GM18858 (cell line): ENCODE measurements at regions not wholly inside any gene's neighbourhood (a gene's known extent, or its start where the extent isn't known, plus 50 kb on each side); places are given as distances from the start of the nearest gene placed in this dataset.
"Not testable (repeated sequence)": the region's sequence is repeated elsewhere in the genome, so short reads cannot be mapped to it uniquely, and the experiment has no call there.

Experiments used
- ATAC-seq: cut with Tn5 transposase; IDR thresholded peaks from one replicate; pipeline ENCODE4 v1.9.1; 2021; ENCODE audit not compliant: unreplicated experiment

DNA sequence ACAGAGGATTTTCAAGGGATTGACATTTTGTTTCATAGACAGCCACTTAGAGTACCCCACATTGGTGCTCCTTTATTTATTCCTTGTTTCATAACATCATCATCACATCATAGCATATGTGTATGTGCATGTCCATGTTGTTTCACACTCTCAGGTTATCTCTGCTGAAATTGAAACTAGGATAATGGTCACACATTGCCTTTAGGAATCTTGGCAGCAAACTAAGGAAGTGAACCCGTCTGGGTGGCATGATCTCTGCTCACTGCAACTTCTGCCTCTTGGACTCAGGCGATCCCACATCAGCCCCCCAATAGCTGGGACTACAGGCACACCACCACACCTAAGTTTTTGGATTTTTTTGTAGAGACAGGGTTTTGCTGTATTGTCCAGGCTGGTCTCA, 234.2 kb upstream of the ANKRD50 start:
- ATAC-seq: no peak

DNA sequence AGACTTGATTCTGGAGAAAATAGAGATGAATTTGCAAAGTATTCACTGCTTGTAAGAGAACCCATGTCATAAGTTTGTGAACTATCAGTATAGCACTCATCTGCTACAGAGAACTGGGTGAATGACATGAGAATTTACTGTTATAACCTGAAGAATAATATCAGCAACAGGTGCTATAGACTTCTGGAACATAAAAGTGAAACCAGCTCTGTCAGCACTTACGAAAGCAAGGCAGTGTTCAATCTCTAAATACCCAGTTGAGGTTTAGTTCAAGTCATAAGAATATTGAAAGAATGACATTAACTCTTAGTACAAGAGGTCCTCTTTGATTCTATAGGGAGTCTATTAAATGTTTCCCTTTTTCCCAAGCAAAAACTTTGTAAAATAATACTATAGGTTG, 232.9 kb upstream of the ANKRD50 start:
- peak; percentile 56 for ATAC-seq

DNA sequence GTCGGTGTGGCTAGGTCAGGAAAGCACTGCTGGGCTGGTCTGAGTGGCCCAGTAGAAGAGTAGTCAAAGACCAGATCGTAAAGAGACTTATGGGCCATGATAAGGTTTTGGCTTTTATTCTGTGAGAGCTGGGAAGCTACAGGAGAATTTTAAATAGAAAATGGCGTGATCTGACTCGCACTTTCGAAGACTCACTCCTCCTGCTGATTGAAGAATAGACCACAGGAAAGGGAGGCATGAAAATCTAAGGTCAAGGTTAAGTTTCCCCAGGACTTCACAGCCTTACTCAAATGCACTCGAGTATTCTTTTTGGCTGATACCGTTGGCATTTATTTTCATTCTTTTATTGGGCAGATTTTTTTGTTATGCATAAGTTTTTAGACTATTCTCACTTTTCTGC, 231.4 kb upstream of the ANKRD50 start:
- no peak for ATAC-seq

DNA sequence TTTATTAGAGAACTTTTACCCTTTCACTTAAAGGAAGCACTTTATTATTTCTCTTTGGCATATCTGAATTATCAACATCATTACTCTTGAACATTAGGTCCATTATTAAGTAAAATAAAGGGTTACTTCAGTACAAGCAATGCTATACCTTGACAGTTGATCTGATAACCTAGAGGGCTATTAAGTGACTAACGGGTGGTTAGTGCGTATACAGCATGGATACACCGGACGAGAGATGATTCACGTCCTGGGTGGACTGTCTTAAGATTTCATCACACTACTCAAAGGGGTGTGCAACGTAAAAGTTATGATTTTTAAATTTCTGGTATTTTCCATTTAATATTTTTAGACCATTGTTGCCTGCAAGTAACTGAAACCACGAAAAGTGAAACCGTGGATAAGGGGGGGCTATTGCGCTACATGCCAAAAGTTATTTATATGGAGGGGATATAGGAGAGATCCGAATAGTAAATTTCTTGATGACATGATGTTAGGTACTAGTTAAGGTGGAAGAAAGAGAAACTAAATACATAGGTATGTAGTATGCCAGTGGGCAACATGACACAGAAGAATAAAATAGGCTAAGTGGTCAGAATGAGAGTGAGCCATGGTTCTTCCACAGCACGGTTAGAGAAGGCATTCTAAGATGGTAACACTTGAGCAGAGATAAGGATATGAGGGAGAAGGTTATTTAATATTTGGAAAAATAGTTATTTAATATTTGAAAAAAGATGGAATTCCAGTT, 230.8 kb upstream of the ANKRD50 start:
- ATAC-seq: no peak

DNA sequence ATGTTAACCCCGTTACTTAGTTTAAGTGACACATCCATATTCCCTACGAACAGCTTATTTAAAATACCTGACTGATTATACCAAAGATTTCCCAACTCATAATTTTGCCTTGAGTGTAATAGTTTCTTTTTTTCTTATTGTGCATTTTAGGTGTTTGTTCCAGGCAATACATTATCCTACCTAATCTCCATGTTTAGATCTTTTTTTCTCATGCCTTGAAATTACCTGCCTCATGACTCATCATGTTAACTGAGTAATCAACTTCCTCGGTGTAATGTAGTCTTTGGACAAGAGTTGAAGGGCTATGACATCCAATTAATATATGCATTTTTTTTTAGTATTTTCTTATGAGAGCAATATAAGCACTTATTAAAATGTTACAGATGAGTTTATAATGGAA, 228.7 kb upstream of the ANKRD50 start:
- ATAC-seq: no peak

DNA sequence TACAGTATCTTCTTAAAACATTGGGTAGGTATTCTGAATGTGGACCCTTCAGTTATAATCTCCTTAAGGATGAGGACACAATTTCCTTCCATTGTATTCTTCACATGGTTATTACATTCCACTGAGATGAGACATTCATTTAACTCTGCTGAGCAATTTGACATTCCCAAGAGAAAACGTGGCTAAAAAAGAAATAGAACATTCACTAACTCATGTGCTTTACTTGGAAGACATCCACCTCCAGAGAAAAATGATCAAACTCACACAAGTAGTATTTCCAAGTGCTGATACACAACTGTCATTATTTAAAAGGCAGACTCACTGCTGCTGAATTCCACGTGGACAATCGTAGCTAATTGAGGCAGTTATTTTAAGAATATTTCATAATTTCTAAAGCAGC, 227.9 kb upstream of the ANKRD50 start:
- ATAC-seq: no peak

DNA sequence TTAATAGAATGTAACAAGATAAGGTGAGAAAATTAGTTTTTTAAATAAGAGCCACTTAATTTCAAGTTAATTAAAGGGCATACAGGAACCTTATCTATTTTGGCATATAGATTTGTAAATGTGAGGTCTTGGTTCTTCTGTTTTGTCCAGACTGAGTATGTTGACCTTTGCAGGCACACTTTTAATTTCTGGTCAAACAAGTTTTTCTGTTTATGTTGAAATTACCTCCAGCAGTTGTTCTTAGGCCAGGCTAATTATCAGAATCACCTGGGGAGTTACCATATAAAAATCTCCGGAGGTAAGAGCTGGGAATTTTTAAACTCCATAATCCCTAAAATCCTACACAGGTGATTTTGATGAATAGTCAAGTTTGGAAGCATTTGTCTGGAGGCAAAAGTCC, 227.4 kb upstream of the ANKRD50 start:
- no peak for ATAC-seq

DNA sequence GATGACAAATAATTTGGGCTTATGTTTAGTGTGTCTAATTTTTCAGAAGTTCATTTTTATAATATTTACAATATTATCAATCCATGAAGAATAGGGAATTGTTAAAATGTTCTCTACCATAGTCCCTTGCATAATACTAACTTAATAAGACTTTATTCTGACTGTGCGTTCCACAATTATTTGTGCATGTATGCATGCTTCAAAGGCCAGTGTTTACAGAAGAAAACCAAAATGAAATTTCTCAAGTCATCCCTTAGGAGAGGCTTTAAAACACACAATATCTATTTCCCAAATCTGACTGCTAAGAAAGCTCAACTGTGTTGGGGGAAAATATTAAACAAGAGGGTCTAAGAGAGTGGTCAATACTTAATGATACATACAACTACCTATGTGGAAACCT, 226.3 kb upstream of the ANKRD50 start:
- ATAC-seq: no peak

DNA sequence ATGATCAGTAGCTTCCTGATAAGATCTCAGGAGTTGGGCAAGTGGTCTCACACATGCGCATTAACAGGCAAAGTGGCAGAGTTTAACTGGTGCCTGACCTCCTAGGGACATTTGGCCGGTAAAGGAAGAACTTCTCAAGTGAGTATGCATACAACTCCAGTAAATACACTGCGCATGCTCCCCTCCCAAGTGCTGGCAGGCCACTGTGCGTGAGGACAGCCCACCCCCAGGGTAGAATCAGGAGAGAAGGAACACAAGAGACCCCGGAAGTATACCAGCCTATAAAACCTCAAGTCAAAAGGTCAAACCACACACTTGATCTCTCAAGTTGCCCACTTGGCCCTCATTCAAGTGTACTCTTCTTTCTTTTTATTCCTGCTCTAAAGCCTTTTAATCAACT, 225.5 kb upstream of the ANKRD50 start:
- no peak for ATAC-seq

DNA sequence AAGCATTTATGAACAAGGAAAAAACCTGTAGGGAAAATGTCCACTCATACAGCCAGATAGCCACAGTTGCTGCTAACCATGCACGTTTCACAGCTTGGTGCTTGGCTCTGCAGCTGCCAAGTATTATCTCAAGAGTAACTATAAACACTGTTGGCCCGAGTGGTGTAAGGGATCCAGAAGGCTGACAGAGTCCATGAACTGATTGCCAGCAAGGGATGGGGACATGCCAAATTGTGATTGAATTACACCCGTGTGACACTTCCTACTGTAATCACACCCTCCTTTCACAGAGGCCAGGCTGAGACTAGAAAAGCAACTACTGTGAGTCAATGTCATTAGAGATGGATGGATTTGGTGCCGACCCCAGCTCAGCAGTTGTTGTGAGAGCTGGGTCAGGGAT, 223.9 kb upstream of the ANKRD50 start:
- no peak for ATAC-seq

DNA sequence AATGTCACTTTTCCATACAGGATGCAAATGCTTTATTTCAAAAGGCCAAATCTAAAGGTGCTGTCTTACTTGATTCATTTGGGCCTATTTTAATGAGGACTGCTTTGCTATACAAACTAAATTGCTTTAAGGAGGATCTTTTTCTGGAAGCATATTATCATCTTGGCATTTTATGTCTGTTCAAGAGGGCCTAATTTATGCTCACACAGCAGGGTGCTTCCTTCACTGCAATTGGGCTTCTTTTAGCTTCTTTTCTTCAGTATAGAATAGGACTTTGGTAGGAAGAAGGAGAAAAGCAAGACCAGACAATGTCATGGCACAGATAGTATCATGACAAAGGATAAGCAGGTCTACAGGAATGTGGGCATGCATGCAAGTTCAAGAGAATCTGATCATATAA, 222.4 kb upstream of the ANKRD50 start:
- no peak for ATAC-seq

DNA sequence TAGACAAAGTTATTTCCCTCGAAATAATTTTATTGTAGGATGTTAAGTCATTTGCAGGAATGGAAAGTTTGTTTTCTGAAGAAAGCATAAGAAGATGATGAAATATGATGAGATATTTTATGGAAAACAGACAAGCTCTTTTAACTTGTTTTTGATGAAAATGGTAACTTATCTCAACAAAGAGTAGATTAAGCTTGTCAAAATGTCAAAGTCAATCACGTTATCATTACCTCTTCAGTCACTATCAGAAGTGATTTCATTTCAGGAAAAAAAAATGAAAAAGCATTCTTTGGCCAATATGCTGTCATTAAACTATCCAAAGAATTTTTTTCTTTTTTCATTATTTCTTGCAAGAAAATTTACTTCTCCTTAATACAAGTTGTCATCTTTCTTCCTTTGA, 221.0 kb upstream of the ANKRD50 start:
- no peak for ATAC-seq

DNA sequence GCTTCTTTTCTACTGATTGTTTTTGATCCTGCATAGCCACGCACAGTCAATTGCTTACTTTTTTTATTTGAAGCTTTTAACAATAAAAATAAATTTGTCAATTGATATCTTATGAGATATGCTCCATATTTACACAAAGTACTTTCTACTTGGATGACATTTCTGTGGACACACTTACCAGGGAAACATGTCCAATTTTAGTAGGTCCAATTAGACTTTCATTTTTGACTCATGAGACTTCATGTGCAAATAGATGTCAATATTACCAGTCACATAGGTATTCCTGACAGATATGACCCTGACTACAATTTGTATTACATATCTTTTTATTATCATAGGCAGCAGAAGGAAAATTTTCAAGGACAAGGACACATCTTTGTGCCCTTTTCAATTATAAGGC, 219.9 kb upstream of the ANKRD50 start:
- ATAC-seq: no peak

DNA sequence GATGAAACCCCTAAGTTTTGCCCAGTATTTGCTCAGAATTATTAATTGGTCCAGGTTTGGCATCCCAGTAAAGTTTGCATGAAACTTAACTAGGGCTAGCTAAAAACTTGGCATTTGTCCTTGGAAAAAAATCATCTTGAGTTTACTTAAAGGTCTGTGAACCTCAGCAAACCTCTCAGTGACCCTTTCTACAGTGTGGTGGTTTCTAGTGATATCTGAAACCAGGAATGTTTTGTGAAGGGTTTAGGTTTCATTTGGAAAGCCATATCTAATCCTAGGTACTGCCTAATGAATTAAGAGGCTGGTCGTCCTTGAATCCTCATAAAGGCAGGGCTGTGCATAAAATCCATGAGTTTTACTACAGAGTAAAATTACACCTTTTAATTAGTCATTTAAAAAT, 218.5 kb upstream of the ANKRD50 start:
- ATAC-seq: no peak

DNA sequence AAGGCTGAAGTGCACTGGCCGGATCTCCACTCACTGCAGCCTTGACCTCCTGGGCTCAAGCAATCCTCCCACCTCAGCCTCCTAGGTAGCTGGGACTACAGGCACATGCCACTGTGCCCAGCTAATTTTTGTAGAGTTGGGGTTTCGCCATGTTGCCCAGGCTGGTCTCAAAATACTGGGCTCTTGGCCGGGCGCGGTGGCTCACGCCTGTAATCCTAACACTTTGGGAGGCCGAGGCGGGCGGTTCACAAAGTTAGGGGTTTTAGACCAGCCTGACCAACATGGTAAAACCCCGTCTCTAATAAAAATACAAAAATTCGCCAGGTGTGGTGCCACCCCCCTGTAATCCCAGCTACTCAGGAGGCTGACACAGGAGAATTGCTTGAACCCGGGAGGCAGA, 210.2 kb upstream of the ANKRD50 start:
- ATAC-seq: not testable (repeated sequence)

DNA sequence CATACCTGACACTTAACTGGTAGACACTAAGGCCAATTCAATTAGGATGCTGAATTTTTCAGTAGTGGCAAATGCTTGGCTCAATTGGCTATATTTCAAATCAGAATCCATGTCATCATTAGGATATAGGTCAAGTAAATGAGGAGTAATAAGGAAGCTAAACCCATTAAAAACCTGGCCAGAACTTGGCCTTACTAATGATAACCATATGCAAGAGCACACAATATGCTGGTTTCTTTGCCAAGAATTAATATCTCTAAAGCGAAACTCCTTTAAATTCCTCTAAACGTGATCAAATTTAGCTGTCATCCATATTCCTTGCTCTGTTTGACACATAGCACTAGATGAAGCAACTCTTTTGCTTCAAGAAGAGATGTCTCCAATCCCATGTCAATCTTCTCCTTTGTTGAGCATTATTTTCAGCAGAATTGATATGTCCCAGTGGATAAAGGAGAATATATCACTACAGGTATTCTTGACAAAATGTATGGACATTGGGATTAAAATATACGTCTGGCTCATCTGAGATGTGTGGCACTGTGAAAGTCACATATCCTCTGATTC, 206.1 kb upstream of the ANKRD50 start:
- no peak for ATAC-seq

DNA sequence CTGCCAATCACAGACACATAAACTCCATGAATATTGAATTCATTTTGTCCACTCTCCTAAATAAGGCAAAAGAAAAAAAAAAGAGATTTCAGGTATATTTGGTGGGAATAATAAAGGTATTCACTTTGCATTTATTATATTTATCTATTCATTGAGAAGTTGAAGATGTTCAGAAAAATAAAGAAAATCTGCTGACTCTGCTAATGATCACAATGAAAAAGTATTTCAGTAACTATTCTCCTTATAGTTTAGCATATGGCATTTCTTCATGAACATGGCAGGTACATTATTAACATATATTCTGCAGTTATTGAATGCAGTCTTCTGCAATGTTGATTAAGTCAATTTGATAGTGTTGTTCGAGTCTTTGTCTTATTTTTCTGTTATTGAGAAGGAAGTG, 202.5 kb upstream of the ANKRD50 start:
- no peak for ATAC-seq

DNA sequence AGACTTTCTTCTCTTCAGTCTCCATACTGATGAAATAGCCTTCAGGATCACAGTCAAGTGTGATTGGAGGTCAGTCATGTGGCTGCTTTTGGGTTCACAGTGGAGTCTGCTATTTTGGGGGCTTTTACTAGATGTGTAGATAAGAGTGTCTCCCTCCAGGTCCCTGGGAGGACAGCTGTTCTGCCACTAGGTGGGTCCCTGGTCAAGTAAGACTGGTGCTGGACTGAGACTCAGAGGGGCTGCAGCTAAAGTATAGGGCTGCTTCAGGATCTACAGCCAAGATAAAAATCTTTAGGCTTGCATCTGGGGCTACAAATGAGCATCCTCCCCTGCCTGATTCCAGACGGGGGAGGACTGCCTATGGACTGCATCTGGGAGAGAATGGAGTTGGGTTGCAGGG, 200.7 kb upstream of the ANKRD50 start:
- ATAC-seq: no peak

DNA sequence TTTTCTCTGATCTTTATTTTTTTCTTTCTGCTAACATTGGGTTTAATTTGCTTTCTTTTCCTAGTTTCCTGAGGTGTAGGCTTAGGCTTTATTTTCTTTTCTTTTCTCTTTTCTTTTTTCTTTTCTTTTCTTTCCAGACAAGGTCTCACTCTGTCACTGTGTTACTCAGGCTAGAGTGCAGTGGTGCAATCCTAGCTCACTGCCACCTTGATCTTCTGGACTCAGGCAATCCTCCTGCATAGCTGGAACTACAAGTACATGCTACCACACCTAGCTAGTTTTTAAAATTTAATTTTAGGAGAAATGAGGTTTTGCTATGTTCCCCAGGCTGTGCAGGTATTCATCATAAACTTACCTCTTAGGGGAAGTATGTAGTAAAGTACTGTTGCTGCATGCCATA, 197.8 kb upstream of the ANKRD50 start:
- ATAC-seq: no peak

DNA sequence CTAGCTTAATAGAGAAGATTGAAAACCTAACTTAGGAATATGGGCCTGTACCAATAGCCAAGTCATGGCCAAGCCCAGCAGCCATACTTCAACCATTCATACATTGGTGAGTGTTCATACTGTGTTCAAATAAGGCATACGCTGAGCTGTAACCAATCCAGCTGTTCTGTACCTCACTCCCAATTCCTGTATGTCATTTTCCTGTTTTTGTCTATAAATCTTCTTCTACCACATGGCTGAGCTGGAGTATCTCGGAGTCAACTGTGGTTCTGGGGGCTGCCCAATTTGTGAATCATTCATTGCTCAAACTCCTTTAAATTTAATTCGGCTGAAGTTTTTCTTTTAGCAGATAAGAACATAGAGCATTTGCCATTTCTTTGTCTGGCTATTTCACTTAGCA, 195.3 kb upstream of the ANKRD50 start:
- no peak for ATAC-seq

DNA sequence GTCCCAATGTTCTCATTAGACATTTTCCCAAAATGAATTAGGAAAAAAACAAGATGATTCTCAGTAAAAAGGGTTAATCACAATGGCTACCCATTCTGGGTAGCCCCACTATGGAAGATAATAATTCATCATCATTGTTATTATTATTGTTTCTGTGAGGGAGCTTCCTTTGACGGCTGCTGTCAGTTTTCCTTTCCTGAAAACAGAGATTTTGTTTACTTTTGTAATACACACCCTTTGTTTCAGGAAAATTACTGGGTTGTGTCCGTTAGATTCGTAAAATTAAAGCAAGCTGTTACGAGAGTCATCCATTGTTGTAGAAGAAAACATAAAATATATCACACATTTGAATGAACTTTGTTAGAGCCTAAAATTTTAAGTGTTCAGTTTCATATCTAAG, 192.9 kb upstream of the ANKRD50 start:
- no peak for ATAC-seq

DNA sequence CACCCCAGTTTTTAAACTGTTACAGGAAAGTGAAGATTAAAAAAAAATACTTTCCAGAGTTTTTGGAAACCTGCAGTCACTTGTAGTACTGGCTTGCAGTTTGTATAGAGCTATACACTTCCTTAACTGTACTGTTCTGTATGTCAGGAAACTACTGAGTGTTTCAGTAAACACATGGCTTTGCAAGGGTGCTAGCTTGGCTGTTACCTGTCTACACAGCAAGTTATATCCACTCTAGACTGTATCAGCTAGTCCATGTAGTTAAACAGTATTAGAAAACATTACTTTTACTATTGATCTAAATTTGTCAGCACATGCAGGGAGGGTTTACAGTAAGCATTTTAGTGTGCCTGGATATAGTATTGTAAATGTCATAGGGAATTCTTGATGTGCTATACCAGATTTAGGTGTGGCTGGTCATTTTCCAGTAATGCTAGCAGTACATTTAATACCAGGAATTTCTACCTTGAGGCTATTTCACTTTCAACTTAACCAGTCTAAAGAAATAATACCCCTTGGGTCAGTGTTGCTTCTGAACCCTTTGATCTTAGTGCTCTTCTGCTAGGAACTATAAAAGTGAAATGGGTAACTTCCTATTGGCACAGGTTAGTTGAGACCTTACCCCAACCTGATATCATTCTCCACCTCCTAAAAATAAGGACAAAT, 192.3 kb upstream of the ANKRD50 start:
- no peak for ATAC-seq
